NB4 (cell line): ENCODE measurements at regions not wholly inside any gene's neighbourhood (a gene's known extent, or its start where the extent isn't known, plus 50 kb on each side); places are given as distances from the start of the nearest gene placed in this dataset.

ENCODE experiments used
- CTCF ChIP-seq: IDR thresholded peaks from one replicate; pipeline ENCODE4 v1.5.1; 2012; ENCODE audit warnings: low read depth, low read length
- MAX ChIP-seq: IDR thresholded peaks from 2 replicates; pipeline ENCODE4 v1.6.1; 2011; ENCODE audit warnings: low read depth, low read length
- POLR2A ChIP-seq: IDR thresholded peaks from 2 replicates; pipeline ENCODE4 v1.6.1; 2011; ENCODE audit warnings: mild to moderate bottlenecking; ENCODE audit not compliant: insufficient read length; ENCODE audit errors: extremely low read depth

- TF ChIP-seq CTCF (no peak), POLR2A (no peak), MAX (no peak)
These were observed 200.0 kb upstream of the TCF21 start for GRCh38 chr6:133688705-133689492.
